G401 (cell line): ENCODE measurements at regions not wholly inside any gene's neighbourhood (a gene's known extent, or its start where the extent isn't known, plus 50 kb on each side); places are given as distances from the start of the nearest gene placed in this dataset.

Source experiments
- DNase-seq: peaks from one replicate; pipeline ENCODE4 v3.0.0-alpha.2; 2015; ENCODE audit warnings: low spot score
- in situ Hi-C: cut with HindIII; loops from 2 replicates; pipeline ENCODE4 v1.10.0; 2016; ENCODE audit warnings: low sequenced_read_pairs, mixed read lengths

- no peak for DNase-seq
- in situ Hi-C loops, result no loop called here
Measured at GRCh38 chr3:4015426-4015825, 216.2 kb downstream of the LRRN1 start.

- DNase-seq, result no peak
- in situ Hi-C loops, result no loop called here
Measured at GRCh38 chr3:4019501-4019900, 220.3 kb downstream of the LRRN1 start.

- in situ Hi-C loops, result no loop called here
- DNase-seq, result no peak
Measured at GRCh38 chr3:4021162-4021561, 221.9 kb downstream of the LRRN1 start.

GRCh38 chr3:4029135-4029534 lies 229.9 kb downstream of the LRRN1 start:
- no peak for DNase-seq
- in situ Hi-C loops, result no loop called here

GRCh38 chr3:4030624-4031023 lies 231.4 kb downstream of the LRRN1 start:
- in situ Hi-C loops, result no loop called here
- DNase-seq, result no peak

- DNase-seq, result no peak
- in situ Hi-C loops, result no loop called here
Measured at GRCh38 chr3:4033296-4033695, 234.1 kb downstream of the LRRN1 start.

GRCh38 chr3:4036046-4036445 lies 236.8 kb downstream of the LRRN1 start:
- in situ Hi-C loops, result no loop called here
- no peak for DNase-seq

- in situ Hi-C loops, result no loop called here
- no peak for DNase-seq
Measured at GRCh38 chr3:4038351-4038750, 239.1 kb downstream of the LRRN1 start.

GRCh38 chr3:4042070-4042469 lies 242.8 kb downstream of the LRRN1 start:
- no peak for DNase-seq
- in situ Hi-C loops, result no loop called here

GRCh38 chr3:4042869-4043268 lies 243.6 kb downstream of the LRRN1 start:
- DNase-seq, result no peak
- in situ Hi-C loops, result no loop called here

- in situ Hi-C loops, result no loop called here
- no peak for DNase-seq
Measured at GRCh38 chr3:4043867-4044575, 244.8 kb downstream of the LRRN1 start.

- in situ Hi-C loops, result no loop called here
Measured at GRCh38 chr3:4044619-4045018, 245.4 kb downstream of the LRRN1 start.

GRCh38 chr3:4045756-4046155 lies 246.5 kb downstream of the LRRN1 start:
- in situ Hi-C loops, result no loop called here

More at GRCh38 chr3:4044619-4045018, 245.4 kb downstream of the LRRN1 start:
- no peak for DNase-seq

GRCh38 chr3:4047366-4047765 lies 248.1 kb downstream of the LRRN1 start:
- DNase-seq, result no peak
- in situ Hi-C loops, result no loop called here

More at GRCh38 chr3:4045756-4046155, 246.5 kb downstream of the LRRN1 start:
- DNase-seq, result no peak

GRCh38 chr3:4052706-4053105 lies 250.5 kb upstream of the SETMAR start:
- in situ Hi-C loops, result no loop called here
- DNase-seq, result no peak

GRCh38 chr3:4053975-4054374 lies 249.2 kb upstream of the SETMAR start:
- no peak for DNase-seq
- in situ Hi-C loops, result no loop called here

GRCh38 chr3:4060064-4060463 lies 243.1 kb upstream of the SETMAR start:
- DNase-seq, result no peak
- in situ Hi-C loops, result no loop called here

GRCh38 chr3:4060603-4061002 lies 242.6 kb upstream of the SETMAR start:
- in situ Hi-C loops, result no loop called here
- no peak for DNase-seq

- DNase-seq, result no peak
- in situ Hi-C loops, result no loop called here
Measured at GRCh38 chr3:4061195-4061594, 242.0 kb upstream of the SETMAR start.

- in situ Hi-C loops, result no loop called here
- DNase-seq, result no peak
Measured at GRCh38 chr3:4061783-4062360, 241.3 kb upstream of the SETMAR start.

- in situ Hi-C loops, result no loop called here
- no peak for DNase-seq
Measured at GRCh38 chr3:4062621-4063020, 240.5 kb upstream of the SETMAR start.
